ENCODE measurements at regions not wholly inside any gene's neighbourhood (a gene's known extent, or its start where the extent isn't known, plus 50 kb on each side); places are given as distances from the start of the nearest gene placed in this dataset.

- peaks cover 2 to 6% of the 10 kb centered on the region in 2 experiments for H3K27me3 ChIP-seq (ENCODE audit: control insufficient read depth in 2 of 2, insufficient read depth in 2 of 2, low read length in 2 of 2)
- H3K36me3 ChIP-seq (ENCODE audit: control insufficient read depth in 2 of 2, extremely low read depth in 1 of 2, insufficient read depth in 2 of 2, low read length in 2 of 2), result no peaks in the 10 kb centered on the region
- CTCF ChIA-PET, result interaction anchor here (1.1 to 5.6 kb wide), 5 partner anchors 13 to 225 kb away, joined by 3 to 207 read pairs (median 47); no protein-coding TSS in a partner anchor
- no peak overlapping the region for H3K4me2 ChIP-seq (ENCODE audit: insufficient read depth, low read length)
- FAIRE-seq (no peak), DNase-seq (ENCODE audit: low read depth, low spot score) (no peak)
- H3K79me2 ChIP-seq (ENCODE audit: control insufficient read depth, insufficient read depth, low read length), result no peaks in the 10 kb centered on the region
- no peak overlapping the region for H3K4me3 ChIP-seq (replicated peaks in 1 of 3; ENCODE audit: insufficient read depth in 1 of 3, low read depth in 1 of 3, low read length in 3 of 3)
- H3K9me1 ChIP-seq (replicated peaks; ENCODE audit: control insufficient read depth, extremely low read depth, insufficient read depth, low read length), result no peaks in the 10 kb centered on the region
- no peaks in the 10 kb centered on the region for H3K9me3 ChIP-seq (replicated peaks; ENCODE audit: control insufficient read depth, insufficient read depth, low read length)
- intact Hi-C loops (cut with micrococcal nuclease) (no loop called here), dilution Hi-C loops (cut with MboI; ENCODE audit: extremely low pct_ligation_motif_present, low sequenced_read_pairs) (no loop called here)
- no peaks in the 10 kb centered on the region for H4K20me1 ChIP-seq (replicated peaks; ENCODE audit: control insufficient read depth, extremely low read depth, insufficient read depth, low read length)
- TF ChIP-seq POLR2AphosphoS5 (IDR thresholded peaks at IDR 0.05; ENCODE audit: insufficient read depth, low read depth, low read length) (no peak), MAX (IDR thresholded peaks at IDR 0.05; ENCODE audit: insufficient read depth, insufficient read length) (no peak), GATA2 (IDR thresholded peaks at IDR 0.05; ENCODE audit: insufficient read depth, insufficient read length, low read depth, low read length) (no peak), CTCF (IDR thresholded peaks at IDR 0.05; ENCODE audit: extremely low read depth in 1 of 2, insufficient read depth in 1 of 2, low read depth in 1 of 2, low read length in 2 of 2) (no peak), JUN (IDR thresholded peaks at IDR 0.05; ENCODE audit: borderline replicate concordance, insufficient read depth, insufficient read length, low read depth) (no peak), EZH2 (IDR thresholded peaks at IDR 0.05; ENCODE audit: borderline replicate concordance, low read depth, low read length, severe bottlenecking) (no peak), POLR2A (IDR thresholded peaks at IDR 0.05; ENCODE audit: low read depth, low read length) (no peak), FOS (IDR thresholded peaks at IDR 0.05; ENCODE audit: borderline replicate concordance, insufficient read depth, low read length) (no peak), MYC (IDR thresholded peaks at IDR 0.05; ENCODE audit: low read depth, low read length) (no peak)
- no peaks in the 10 kb centered on the region for H3K4me1 ChIP-seq (ENCODE audit: control insufficient read depth, extremely low read depth, insufficient read depth, low read length)
- no peak overlapping the region for H2AFZ ChIP-seq (ENCODE audit: low read depth, low read length)
- no TSS peak for BruUV-seq (replicated peaks)
- POLR2A ChIA-PET, result no interaction called here
- no peak overlapping the region for H3K9ac ChIP-seq (replicated peaks; ENCODE audit: extremely low read depth, insufficient read depth, low read length)
- no peak overlapping the region for H3K27ac ChIP-seq (ENCODE audit: insufficient read depth, low read depth, low read length)
These were observed 49.9 kb upstream of the MAFB start for GRCh38 chr20:40738976-40739375.
